ENCODE measurements at regions not wholly inside any gene's neighbourhood (a gene's known extent, or its start where the extent isn't known, plus 50 kb on each side); places are given as distances from the start of the nearest gene placed in this dataset.

DNA sequence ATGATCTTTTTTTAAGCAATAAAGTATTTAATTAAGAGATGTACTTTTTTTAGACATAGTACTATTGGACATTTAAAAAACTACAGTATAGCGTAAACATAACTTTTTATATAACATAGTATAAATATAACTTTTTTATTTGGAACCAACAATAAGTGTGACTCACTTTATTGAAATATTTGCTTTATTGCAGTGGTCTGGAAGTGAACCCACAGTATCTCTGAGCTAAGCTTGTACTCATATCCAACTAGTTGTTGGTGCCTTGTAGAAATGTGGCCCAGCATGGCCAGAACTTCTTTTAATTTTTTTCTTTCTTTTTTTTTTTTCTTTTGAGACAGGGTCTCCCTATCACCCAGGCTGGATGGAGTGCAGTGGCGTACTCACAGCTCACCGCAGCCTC lies 61.5 kb upstream of the GALNT10 start (continued):
- TF ChIP-seq, protein P1, sequence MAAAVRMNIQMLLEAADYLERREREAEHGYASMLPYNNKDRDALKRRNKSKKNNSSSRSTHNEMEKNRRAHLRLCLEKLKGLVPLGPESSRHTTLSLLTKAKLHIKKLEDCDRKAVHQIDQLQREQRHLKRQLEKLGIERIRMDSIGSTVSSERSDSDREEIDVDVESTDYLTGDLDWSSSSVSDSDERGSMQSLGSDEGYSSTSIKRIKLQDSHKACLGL (CRISPR knock-in tag; IDR thresholded peaks at IDR 0.05; ENCODE audit: borderline replicate concordance, poor library complexity, severe bottlenecking), result no peak
- no peak for TF ChIP-seq COPS2 (conservative IDR thresholded peaks at IDR 0.05)
- no peak for TF ChIP-seq PHB (CRISPR knock-in tag; IDR thresholded peaks at IDR 0.05)
- TF ChIP-seq TGIF2 (CRISPR knock-in tag; IDR thresholded peaks at IDR 0.05), result no peak
- TF ChIP-seq, protein P2, sequence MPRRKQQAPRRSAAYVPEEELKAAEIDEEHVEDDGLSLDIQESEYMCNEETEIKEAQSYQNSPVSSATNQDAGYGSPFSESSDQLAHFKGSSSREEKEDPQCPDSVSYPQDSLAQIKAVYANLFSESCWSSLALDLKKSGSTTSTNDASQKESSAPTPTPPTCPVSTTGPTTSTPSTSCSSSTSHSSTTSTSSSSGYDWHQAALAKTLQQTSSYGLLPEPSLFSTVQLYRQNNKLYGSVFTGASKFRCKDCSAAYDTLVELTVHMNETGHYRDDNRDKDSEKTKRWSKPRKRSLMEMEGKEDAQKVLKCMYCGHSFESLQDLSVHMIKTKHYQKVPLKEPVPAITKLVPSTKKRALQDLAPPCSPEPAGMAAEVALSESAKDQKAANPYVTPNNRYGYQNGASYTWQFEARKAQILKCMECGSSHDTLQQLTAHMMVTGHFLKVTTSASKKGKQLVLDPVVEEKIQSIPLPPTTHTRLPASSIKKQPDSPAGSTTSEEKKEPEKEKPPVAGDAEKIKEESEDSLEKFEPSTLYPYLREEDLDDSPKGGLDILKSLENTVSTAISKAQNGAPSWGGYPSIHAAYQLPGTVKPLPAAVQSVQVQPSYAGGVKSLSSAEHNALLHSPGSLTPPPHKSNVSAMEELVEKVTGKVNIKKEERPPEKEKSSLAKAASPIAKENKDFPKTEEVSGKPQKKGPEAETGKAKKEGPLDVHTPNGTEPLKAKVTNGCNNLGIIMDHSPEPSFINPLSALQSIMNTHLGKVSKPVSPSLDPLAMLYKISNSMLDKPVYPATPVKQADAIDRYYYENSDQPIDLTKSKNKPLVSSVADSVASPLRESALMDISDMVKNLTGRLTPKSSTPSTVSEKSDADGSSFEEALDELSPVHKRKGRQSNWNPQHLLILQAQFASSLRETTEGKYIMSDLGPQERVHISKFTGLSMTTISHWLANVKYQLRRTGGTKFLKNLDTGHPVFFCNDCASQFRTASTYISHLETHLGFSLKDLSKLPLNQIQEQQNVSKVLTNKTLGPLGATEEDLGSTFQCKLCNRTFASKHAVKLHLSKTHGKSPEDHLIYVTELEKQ (CRISPR knock-in tag; IDR thresholded peaks at IDR 0.05), result no peak
- TF ChIP-seq FOXJ2 (tag; IDR thresholded peaks at IDR 0.05), result no peak
- TF ChIP-seq, protein P3, sequence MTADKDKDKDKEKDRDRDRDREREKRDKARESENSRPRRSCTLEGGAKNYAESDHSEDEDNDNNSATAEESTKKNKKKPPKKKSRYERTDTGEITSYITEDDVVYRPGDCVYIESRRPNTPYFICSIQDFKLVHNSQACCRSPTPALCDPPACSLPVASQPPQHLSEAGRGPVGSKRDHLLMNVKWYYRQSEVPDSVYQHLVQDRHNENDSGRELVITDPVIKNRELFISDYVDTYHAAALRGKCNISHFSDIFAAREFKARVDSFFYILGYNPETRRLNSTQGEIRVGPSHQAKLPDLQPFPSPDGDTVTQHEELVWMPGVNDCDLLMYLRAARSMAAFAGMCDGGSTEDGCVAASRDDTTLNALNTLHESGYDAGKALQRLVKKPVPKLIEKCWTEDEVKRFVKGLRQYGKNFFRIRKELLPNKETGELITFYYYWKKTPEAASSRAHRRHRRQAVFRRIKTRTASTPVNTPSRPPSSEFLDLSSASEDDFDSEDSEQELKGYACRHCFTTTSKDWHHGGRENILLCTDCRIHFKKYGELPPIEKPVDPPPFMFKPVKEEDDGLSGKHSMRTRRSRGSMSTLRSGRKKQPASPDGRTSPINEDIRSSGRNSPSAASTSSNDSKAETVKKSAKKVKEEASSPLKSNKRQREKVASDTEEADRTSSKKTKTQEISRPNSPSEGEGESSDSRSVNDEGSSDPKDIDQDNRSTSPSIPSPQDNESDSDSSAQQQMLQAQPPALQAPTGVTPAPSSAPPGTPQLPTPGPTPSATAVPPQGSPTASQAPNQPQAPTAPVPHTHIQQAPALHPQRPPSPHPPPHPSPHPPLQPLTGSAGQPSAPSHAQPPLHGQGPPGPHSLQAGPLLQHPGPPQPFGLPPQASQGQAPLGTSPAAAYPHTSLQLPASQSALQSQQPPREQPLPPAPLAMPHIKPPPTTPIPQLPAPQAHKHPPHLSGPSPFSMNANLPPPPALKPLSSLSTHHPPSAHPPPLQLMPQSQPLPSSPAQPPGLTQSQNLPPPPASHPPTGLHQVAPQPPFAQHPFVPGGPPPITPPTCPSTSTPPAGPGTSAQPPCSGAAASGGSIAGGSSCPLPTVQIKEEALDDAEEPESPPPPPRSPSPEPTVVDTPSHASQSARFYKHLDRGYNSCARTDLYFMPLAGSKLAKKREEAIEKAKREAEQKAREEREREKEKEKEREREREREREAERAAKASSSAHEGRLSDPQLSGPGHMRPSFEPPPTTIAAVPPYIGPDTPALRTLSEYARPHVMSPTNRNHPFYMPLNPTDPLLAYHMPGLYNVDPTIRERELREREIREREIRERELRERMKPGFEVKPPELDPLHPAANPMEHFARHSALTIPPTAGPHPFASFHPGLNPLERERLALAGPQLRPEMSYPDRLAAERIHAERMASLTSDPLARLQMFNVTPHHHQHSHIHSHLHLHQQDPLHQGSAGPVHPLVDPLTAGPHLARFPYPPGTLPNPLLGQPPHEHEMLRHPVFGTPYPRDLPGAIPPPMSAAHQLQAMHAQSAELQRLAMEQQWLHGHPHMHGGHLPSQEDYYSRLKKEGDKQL (CRISPR knock-in tag; IDR thresholded peaks at IDR 0.05; ENCODE audit: borderline replicate concordance), result no peak
- TF ChIP-seq EGR1 (conservative IDR thresholded peaks at IDR 0.05), result no peak
- TF ChIP-seq TAL1 (IDR thresholded peaks at IDR 0.05), result no peak
- TF ChIP-seq NFE2L1 (tag; IDR thresholded peaks at IDR 0.05; ENCODE audit: borderline replicate concordance, low read depth), result no peak
